Activated CD8-positive, alpha-beta memory T cell treated with anti-CD3 and anti-CD28 coated beads, Interleukin-2, amount 50 U/mL, for 4 hours (primary cell): ENCODE measurements at regions not wholly inside any gene's neighbourhood (a gene's known extent, or its start where the extent isn't known, plus 50 kb on each side); places are given as distances from the start of the nearest gene placed in this dataset.

Experiments
- DNase-seq: peaks from one replicate; pipeline ENCODE4 v3.0.0-alpha.2; 2020

DNA sequence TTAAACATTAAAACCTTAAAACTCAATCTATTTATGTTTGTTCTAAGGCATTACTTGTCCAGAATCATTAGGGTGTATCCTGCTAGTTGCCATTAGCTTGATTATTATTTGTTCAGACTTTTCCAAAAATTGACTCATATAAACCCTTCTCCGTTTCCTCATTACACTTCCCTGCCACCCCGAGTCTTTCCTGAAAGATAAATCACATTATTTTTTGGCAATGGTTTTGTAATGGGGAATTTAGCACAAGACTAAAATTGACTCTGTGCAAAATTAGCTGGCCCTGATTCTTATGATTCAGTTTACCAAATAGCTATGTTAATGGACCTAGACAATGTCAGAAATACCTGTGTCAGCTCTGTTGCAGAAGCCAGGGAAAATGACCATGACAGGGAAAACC lies 112.2 kb upstream of the NT5C1B start:
- DNase-seq, result no peak

DNA sequence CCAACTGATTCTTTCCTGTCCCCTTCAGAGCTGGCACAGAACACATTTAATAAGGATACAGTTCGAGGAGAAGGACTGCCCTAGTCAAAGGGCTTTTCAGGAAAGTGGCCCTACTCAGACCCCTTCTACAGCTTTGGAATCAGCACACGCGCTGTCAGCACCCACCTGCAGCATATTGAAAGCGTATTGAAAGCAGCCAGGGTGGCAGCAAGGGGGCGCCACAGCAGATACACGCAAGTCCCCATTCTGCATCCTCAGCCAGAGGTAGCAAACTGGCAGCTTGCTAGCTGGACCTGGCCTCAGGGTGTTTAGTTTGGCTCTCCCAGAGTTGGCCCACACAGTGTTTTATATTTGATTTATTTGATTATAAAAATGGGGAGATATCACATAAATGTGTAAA lies 101.0 kb upstream of the NT5C1B start:
- no peak for DNase-seq

DNA sequence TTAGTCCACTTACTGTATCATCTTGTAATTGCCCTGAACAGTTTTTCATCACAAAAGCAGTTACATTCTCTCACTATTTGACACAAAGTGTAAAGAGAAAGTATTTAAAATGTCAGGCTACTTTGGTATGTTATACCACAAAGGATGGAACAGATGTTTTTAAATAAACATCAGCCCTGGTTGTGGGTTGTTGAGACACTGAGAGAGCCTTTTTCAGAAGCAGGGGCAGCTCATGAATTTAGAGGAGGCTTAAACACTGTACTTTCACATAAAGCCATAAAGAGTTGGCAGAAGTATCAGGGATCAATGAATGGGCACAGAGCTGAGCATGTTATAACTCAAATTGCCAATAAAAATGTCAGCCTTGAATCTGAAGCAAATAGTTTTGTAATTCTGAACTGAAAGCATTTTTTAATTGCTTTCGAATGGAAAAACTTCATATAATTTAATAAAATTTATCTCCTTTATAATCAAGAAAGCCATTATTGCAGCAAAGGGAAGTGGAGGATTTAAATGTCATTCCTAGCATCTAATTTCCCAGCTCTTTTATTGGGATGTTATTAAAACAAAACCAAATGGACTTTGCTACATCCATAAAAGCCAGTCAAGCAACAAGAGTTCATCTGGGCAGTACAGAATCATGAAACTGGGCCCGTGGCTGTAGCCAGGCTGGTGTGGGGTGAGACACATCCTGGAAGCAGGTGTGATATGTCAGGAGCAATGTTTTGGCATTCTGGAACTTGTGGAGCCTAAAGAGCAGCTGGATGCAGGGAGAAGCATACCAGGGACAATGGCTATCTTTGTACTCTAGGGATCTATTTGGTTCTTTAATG lies 95.1 kb upstream of the NT5C1B start:
- no peak for DNase-seq

DNA sequence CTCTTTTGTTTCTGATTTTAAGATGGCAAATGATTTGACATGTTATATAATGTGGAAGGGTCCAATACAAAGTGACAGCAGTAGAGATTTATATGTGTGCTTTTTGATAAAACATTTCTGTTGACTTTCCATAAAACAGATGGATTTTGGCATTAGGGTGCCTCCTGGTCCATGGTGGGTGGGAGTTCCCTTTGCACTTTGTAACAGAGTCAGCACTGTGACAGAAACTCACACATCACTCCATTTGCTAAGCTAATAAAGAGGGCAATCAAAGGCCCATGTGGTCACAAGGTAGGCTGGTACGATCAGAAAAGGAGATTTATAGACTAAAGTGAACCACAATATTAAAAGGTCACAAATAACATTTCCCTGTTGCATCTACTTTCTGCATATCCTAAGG lies 93.3 kb upstream of the NT5C1B start:
- DNase-seq, result no peak

DNA sequence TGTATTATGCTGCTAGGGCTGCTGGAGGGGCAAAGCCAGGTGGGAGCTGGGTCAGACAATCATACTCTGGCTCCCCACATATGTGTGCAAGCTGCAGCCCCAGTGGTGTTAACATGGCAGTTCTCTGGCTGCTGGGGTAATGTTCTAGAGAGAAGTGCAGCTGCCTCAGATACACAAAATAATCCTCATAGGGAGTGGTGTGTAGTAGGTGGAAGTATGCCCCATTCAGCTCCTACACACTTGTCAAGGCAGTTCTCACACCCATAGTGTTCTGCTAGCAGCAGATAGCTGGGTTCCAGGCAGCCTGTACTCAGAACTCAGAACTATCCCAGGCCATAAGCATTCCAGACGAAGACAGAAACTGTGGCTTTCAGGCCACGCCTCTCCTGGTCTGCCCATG lies 87.9 kb upstream of the NT5C1B start:
- DNase-seq, result no peak

DNA sequence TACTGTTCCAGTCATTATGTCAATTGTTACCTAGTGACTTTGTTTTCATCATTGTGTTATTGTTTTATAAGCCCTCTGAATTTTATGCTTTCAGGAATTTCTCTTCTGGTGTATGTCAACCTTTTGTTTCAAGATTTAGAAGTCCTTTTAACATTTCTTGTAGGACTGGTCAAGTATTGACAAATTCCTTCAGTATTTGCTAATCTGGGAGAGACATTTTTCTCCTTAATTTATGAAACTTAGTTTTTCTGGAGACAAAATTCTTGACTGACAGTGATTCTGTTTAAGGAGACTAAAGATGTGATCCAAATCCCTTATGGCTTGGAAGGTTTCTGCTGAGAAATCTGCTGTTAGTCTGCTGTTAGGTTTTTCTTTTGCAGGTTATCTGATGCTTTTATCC lies 84.9 kb upstream of the NT5C1B start:
- no peak for DNase-seq

DNA sequence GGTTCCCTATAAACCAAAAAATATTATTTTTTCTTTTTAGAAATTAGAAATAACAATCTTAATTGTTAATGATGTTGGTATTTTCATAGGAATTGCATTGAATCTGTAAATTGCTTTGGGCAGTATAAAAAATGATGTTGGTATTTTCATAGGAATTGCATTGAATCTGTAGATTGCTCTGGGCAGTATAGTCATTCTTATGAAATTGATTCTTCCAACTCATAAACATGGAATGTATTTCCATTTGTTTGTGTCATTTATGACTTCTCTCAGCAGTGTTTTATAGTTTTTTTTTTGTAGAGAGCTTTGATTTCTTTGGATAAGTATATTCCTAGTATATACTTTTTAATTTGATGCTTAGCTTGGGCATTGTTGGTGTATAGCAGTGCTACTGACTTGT lies 82.0 kb upstream of the NT5C1B start:
- DNase-seq, result no peak

DNA sequence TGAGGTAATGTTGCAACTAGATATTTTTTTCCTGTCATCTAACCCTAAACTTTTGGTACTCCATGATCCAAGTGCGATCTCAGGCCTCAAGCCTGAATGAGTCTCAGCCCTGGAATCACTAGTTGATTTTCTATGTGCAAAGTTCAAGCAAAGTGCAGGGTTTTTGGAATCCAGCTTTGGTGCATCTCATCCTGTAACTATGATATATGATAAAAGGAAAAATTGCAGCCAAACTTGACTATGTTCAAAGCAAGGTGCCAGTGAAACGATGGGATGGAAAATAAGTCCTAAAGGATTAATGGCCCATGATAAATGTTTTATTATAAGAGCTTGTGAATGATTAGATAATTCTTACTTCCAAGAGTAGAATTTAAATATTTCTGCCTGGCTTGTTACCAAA lies 78.9 kb upstream of the NT5C1B start:
- no peak for DNase-seq

DNA sequence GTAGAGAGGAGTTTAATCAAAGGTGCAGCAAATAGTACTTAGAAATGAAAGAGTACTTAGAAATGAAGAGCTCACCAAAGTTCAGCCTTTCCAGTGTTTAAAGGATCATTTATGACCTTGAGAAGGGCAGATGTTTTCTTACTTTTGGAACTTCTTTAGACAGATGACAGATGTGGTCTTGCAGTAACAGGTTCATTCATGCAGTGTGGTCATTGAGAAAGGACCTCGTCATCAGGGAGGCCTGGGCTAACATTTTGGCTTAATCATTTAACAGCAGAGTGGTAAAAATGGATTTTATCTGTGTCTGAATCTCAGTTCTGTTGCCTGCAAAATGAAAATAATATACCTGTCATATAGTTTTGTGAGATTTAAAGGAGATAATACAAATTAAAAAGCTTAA lies 75.1 kb upstream of the NT5C1B start:
- no peak for DNase-seq

DNA sequence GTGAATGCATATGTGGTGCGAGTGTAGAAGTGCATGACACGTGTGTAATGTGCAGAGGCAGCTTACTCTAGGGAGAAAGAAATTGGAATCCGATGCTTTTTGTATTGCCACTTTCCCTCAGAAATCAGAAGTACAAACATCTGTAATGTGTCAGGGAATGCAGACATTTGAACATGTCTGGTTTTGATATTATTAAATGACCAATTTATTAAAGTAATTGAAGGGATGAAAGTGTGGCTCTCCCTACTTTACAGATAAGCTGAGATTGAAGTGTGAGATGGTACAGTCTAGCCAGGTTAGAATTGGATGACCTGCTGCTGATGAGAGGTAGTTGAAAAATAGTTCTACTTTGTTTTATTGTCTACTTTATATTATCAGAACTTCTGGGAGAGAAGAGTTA lies 74.5 kb upstream of the NT5C1B start:
- DNase-seq, result no peak

DNA sequence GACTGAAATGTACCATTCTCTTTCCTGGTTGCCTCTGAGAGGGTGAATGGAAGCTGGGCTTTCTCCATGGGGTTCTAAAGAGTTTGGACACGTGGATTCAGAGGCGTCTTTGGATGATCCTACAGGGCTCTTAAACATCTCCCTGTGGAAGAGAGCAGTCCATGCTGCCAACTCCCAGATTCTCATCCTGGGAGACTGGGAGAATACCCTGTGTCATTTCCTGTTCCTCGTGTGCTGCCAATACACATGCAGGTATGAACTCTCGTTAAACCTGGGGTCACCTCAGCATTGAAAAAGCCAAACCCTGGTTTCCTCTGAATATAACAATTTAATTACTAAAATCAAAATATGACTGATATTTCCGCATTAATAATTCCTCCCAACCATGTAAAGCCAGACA lies 73.3 kb upstream of the NT5C1B start:
- DNase-seq, result no peak

DNA sequence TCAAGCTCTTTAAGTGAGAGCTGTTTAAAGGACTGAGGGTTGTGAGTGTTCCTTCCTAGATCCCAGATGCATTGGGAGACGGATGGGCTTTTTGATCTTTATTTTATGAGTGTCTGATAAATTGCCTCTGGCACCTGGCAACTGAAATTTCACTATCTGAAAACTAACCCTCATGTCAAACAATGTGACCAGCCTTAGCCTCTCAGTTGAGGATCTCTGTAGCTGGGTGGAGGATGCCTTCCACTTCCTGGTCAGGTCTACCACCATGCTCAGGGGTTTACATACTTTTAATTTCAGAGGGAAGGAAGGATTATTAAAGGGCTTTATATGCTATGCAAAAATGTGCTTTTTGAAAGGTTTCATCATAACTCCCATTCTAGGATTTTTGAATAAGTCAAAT lies 70.5 kb upstream of the NT5C1B start:
- no peak for DNase-seq

DNA sequence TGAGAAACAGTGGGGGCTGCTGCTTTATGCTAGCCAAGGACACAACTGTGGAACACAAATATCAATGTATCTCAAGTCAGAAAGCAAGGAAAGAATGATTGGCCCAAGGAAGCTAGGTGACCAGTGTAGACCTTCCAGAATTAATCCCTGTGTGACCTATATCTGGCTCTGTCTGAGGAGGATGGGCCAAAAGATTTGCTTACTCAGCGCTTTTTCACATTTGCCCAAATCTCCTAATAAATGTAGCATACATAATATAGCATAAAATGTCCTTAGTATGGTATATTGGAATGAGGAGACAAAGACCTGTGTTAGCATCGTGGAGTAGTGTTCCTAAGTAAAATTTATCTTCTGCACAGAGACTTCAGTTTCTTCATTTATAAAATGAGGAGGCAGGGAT lies 66.7 kb upstream of the NT5C1B start:
- no peak for DNase-seq

DNA sequence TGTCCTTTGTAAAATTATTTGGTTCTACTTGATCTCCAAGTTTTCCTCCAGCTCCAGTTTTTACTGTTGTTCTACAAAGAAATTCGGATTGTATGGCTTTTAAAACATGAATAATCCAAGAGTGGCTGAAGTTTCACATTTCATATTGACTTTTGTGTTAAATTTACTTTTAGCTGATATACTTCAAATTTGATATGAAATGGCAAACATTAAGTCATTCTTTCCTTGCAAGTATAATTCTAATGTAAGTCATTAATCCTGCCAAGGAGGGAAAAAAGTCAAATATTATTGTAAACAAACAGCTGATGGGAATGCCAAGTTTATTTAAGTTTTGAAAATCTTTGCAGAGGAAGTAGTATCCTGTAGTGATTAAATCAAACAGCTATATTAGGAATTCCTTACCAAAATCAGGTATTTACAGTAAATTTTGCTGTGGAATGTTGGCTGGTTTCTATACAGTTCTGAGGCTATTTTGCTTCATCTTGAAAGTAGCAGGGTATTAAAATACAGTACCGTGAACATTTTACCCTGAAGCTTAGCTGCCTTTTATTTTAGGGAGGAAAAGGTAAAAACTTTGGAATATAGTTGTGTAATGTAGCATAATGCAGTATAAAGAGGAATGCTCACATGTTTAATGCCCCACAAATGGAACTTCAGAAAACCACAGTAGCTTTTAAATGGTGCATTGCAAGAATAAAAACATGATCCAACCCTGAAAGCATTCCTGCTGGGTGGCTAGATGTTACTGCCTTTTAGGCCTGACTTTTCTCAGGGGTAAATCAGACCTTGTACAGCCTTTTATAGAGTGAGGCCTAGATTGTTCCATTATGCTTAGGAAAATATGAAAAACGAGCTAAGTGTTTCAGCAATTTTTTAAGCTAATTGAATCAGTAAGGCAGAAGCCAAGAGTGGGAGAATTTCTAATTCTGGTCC lies 62.7 kb upstream of the NT5C1B start:
- DNase-seq, result no peak

DNA sequence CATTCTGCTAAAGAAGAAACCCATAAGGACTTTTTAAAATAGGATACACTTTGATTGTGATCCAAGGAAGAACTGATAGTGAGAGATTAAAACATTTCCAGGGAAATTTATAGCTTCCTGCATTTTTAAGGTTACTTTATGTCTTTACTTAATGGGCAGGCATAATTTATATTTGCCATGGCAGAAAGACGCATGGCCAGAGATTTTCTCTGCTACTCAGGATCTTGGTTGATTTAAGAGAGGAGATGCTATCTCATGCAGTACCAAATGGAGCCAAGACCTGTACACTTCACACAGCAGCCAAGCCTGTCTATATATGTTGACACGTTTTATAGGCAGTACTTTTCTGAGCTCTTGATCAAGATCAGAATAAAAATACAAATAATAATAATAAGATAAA lies 60.9 kb upstream of the NT5C1B start:
- DNase-seq, result no peak

DNA sequence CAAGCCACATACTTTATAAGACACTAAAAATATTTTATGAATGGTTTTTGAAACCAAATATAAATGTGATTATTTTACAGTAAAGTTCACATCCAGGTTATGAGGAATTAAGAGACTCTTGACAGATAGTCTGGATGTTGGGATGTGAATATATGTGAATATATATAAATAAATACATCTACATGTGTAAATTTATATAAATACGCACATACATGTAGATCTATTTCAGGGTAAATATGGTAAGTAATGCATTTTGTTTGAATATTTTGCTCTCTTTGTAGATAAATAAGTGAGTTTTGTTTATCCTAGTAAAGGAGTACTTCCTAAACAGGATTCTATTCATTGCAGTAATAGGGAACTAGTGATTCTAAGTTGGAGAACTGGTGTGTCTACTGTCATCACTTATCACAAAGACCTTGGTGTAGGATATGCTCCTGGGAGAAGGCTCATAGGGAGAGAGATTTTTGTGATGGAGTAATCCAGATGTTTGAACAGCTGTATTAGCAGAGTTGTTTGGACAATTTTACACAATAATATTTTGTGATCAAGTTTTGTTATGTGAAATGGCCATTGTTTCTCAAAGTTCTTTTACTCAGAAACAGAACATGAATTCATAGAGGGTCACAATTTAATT lies 60.2 kb upstream of the NT5C1B start:
- no peak for DNase-seq

DNA sequence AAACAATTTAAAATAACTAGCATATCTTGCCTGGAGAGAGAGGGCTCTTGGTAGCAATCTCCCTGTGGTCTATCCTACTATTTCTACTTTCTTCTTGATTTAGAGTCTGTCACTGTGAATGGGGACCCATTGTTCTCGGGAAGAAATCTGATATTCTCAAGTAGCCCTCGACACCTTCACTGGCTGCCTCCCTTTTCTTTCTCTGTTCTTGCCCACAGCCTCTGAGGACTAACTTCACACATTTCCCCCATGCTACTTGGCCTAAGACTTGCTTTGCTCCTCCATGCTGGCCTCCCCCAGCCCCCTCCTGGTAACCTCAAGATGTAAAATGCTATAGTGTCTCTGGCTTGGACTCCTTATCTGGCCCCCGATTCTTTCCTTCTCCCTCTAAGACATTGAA lies 58.8 kb upstream of the NT5C1B start:
- DNase-seq, result no peak

DNA sequence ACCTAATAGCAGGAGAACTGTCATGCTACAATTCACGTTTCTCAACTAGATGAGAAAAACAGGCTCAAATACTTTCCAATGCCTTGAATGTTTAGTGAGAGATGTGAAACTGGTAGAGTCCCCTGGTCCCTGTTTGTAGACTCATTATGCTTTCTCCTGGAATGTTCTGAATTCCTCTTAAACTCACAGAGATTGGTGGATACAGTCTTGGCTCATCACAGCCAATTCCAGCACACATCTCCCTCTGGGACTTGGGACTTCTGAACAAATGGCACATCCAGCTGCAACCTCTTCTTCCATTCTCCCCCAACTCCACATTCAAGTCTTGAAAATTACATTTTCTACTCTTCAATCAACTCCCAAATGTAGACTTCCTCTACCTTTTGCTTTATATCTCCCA lies 58.4 kb upstream of the NT5C1B start:
- no peak for DNase-seq

DNA sequence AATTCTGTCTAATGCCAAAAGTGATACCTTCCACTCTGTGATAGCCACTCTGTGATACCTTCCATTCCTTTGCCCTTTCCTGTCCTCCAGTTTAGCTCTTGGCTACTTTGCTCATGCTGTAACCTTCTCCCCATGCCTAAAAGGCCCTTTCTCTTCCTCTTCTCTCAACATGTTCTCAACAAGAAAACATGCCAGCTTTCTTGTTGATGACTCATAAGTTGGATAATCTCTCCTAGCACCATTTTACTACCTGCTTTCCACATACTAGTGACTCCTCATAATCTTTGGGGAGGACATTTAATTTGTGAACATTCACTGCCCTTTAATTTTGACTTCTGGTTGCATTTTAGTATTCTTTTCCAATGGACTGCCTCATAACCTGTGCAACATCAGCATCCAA lies 55.9 kb upstream of the NT5C1B start:
- no peak for DNase-seq

DNA sequence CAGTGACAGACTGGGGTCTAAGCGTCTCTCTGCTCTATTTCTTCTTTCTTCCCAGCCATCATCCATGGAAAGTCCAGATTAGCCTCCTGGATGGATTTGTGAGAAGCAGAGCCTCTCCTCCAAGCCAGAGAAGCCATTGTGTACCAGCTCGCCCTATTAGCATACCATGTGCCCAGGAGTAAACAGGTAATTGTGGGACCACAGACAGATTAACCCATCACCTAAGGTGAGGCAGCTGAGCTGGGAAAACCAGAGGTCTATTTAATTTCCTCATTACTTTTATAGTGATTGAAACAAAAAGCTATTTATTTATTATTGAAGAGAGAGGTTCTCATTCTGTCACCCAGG lies 54.7 kb upstream of the NT5C1B start:
- DNase-seq, result no peak

DNA sequence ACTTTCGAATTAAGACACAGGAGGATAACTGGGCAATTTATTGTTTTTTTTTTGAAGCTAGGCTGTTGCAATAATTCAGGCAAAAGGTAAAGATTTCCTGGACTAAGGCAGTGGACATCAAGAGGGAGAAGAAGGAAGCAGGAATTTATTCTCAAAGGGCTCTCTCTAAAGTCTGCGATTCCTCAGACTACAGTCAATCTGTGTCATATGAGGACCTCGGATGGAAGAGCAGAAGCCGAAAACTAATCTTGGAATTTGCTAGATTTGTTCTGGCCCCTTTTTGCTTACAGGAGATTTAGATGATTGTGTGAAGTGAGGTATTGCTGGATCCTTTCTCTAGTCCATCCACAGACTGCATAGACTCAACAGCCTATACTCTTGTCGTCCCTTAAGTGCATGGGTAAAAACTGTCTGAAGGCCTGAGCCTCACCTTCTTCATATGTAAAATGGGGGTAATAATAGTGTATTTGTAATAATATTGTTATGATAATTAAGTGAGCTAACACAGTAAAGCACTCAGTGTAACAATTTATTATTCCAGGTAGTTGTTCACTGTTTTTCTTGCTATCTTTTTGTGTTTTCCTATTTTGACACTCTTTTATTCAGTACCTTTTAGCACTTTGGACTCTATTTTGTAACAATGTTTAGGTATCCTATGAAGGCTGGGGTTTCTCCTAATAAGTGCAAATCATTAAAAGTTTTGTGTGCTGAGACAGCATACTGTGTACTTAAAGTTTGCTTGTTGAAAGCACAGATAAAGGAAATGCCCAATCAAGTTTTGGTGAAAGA lies 54.2 kb upstream of the NT5C1B start:
- no peak for DNase-seq

DNA sequence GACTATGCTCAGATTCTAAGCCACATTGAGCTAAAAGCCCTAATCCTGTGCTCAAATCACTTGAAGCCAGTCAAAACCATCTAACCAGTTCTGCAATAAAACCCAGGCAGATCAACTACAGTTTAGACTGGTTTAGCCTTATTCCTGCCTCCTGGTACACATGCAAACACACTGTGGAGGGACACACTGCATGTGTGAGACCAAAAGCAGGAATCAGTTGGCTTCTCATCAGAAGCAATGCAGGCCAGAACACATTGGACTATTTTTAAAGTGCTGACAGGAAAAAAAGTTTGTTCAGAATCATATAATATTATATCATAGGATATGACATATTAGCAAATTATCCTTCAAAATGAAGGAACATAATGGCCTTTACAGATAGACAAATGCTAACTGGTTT lies 52.5 kb upstream of the NT5C1B start:
- no peak for DNase-seq
